Sigmoid colon (tissue), 3 donors: ENCODE measurements at regions not wholly inside any gene's neighbourhood (a gene's known extent, or its start where the extent isn't known, plus 50 kb on each side); places are given as distances from the start of the nearest gene placed in this dataset.

Experiments
- CTCF ChIP-seq, 4 experiments: fragments of 450-650 bp in 3 of 4; fragments of 200-600 bp in 1 of 4; IDR thresholded peaks; one replicate each; pipeline ENCODE4 v1.5.1; 2016 to 2019; ENCODE audit warnings: antibody characterized with exemption in 4 of 4, mild to moderate bottlenecking in 3 of 4, moderate library complexity in 2 of 4
- POLR2A ChIP-seq, 2 donors: fragments of 450-650 bp; IDR thresholded peaks; one replicate each; pipeline ENCODE4 v1.6.1; 2016; ENCODE audit warnings: antibody characterized with exemption in 2 of 2, mild to moderate bottlenecking in 2 of 2, moderate library complexity in 2 of 2

DNA sequence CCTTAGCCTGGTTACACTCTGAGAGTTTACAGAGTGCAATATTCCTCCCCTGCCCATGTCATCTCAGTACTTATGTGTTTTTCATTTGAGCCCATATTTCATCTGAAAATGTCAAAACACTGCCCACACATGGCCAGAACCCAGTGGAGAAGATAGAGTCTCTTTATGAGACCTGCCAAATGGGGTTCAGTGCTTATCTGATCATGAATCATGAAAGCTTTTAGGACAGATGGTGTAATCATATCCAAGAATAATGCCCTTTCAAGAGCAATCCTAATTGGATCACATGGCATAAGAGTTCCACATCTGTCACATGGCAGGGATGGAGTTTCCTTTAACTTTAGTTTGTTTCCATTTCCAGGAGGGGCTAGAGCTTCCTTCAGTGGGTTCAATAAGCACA is 77.2 kb upstream of the AGBL1 start:
- no peak for TF ChIP-seq POLR2A (IDR thresholded peaks at IDR 0.05)
- TF ChIP-seq CTCF (IDR thresholded peaks at IDR 0.05): no peak
